ENCODE measurements at regions not wholly inside any gene's neighbourhood (a gene's known extent, or its start where the extent isn't known, plus 50 kb on each side); places are given as distances from the start of the nearest gene placed in this dataset.

DNA sequence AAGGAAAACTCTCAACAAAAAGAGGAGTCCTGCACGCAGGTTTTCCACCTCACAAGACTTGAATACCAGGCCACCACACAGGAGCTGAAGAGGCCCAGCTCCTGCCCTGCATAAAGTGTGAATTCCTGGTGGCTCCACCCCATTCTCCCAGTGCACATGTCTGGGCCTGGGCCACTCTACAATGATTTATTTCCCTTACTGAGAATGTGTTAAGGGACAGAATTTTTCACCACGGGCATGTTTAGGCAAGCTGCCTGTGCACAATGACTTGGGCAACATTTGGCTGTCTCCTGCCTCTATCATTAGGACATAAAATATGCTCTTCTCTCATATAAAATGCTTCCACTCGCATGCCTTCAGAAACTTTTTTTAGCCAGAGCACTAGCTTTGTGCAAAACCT is 197.1 kb downstream of the SLC7A11 start:
- TF ChIP-seq, protein P1, sequence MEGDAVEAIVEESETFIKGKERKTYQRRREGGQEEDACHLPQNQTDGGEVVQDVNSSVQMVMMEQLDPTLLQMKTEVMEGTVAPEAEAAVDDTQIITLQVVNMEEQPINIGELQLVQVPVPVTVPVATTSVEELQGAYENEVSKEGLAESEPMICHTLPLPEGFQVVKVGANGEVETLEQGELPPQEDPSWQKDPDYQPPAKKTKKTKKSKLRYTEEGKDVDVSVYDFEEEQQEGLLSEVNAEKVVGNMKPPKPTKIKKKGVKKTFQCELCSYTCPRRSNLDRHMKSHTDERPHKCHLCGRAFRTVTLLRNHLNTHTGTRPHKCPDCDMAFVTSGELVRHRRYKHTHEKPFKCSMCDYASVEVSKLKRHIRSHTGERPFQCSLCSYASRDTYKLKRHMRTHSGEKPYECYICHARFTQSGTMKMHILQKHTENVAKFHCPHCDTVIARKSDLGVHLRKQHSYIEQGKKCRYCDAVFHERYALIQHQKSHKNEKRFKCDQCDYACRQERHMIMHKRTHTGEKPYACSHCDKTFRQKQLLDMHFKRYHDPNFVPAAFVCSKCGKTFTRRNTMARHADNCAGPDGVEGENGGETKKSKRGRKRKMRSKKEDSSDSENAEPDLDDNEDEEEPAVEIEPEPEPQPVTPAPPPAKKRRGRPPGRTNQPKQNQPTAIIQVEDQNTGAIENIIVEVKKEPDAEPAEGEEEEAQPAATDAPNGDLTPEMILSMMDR (IDR thresholded peaks at IDR 0.05), result no peak
- TF ChIP-seq CREM (CRISPR knock-in tag; IDR thresholded peaks at IDR 0.05) (no peak), MXD4 (CRISPR knock-in tag; IDR thresholded peaks at IDR 0.05; ENCODE audit: borderline replicate concordance) (no peak)
- TF ChIP-seq, protein P2, sequence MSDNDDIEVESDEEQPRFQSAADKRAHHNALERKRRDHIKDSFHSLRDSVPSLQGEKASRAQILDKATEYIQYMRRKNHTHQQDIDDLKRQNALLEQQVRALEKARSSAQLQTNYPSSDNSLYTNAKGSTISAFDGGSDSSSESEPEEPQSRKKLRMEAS (CRISPR knock-in tag; IDR thresholded peaks at IDR 0.05), result no peak
